ENCODE measurements at regions not wholly inside any gene's neighbourhood (a gene's known extent, or its start where the extent isn't known, plus 50 kb on each side); places are given as distances from the start of the nearest gene placed in this dataset.

- TF ChIP-seq, protein P1, sequence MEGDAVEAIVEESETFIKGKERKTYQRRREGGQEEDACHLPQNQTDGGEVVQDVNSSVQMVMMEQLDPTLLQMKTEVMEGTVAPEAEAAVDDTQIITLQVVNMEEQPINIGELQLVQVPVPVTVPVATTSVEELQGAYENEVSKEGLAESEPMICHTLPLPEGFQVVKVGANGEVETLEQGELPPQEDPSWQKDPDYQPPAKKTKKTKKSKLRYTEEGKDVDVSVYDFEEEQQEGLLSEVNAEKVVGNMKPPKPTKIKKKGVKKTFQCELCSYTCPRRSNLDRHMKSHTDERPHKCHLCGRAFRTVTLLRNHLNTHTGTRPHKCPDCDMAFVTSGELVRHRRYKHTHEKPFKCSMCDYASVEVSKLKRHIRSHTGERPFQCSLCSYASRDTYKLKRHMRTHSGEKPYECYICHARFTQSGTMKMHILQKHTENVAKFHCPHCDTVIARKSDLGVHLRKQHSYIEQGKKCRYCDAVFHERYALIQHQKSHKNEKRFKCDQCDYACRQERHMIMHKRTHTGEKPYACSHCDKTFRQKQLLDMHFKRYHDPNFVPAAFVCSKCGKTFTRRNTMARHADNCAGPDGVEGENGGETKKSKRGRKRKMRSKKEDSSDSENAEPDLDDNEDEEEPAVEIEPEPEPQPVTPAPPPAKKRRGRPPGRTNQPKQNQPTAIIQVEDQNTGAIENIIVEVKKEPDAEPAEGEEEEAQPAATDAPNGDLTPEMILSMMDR (IDR thresholded peaks at IDR 0.05; ENCODE audit: low read depth, low read length, missing input control), result no peak
- TF ChIP-seq, protein P2, sequence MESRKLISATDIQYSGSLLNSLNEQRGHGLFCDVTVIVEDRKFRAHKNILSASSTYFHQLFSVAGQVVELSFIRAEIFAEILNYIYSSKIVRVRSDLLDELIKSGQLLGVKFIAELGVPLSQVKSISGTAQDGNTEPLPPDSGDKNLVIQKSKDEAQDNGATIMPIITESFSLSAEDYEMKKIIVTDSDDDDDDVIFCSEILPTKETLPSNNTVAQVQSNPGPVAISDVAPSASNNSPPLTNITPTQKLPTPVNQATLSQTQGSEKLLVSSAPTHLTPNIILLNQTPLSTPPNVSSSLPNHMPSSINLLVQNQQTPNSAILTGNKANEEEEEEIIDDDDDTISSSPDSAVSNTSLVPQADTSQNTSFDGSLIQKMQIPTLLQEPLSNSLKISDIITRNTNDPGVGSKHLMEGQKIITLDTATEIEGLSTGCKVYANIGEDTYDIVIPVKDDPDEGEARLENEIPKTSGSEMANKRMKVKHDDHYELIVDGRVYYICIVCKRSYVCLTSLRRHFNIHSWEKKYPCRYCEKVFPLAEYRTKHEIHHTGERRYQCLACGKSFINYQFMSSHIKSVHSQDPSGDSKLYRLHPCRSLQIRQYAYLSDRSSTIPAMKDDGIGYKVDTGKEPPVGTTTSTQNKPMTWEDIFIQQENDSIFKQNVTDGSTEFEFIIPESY (IDR thresholded peaks at IDR 0.05), result no peak
- TF ChIP-seq REST (IDR thresholded peaks at IDR 0.05) (no peak), JUND (IDR thresholded peaks at IDR 0.05) (no peak), TAF1 (conservative IDR thresholded peaks at IDR 0.05) (no peak), EGR1 (IDR thresholded peaks at IDR 0.05; ENCODE audit: low read depth in 2 of 2) (no peak), SP1 (IDR thresholded peaks at IDR 0.05) (no peak), MAX (IDR thresholded peaks at IDR 0.05) (no peak), RAD21 (IDR thresholded peaks at IDR 0.05) (no peak), YY1 (IDR thresholded peaks at IDR 0.05) (no peak)
These were observed 966.0 kb downstream of the PCDH17 start for GRCh38 chr13:58597552-58597951.
